ENCODE measurements at regions not wholly inside any gene's neighbourhood (a gene's known extent, or its start where the extent isn't known, plus 50 kb on each side); places are given as distances from the start of the nearest gene placed in this dataset.

GRCh38 chr3:73766599-73767381 lies 142.0 kb upstream of the PDZRN3 start:
- no peak for DNase-seq (ENCODE audit: low read depth)
- TF ChIP-seq CTCF (conservative IDR thresholded peaks at IDR 0.05; ENCODE audit: low read depth, low read length) = no peak
- H3K4me3 ChIP-seq (ENCODE audit: low read length) = no peak overlapping the region

- no peak overlapping the region for H3K4me3 ChIP-seq (ENCODE audit: low read length)
- no peak for TF ChIP-seq CTCF (conservative IDR thresholded peaks at IDR 0.05; ENCODE audit: low read depth, low read length)
- no peak for DNase-seq (ENCODE audit: low read depth)
These were observed 141.3 kb upstream of the PDZRN3 start for GRCh38 chr3:73765878-73766545.

- H3K4me3 ChIP-seq (ENCODE audit: low read length) = no peak overlapping the region
- no peak for TF ChIP-seq CTCF (conservative IDR thresholded peaks at IDR 0.05; ENCODE audit: low read depth, low read length)
- no peak for DNase-seq (ENCODE audit: low read depth)
These were observed 138.1 kb upstream of the PDZRN3 start for GRCh38 chr3:73762855-73763254.

- no peak for TF ChIP-seq CTCF (conservative IDR thresholded peaks at IDR 0.05; ENCODE audit: low read depth, low read length)
- H3K4me3 ChIP-seq (ENCODE audit: low read length) = no peak overlapping the region
- no peak for DNase-seq (ENCODE audit: low read depth)
These were observed 134.6 kb upstream of the PDZRN3 start for GRCh38 chr3:73759297-73759711.

- DNase-seq (ENCODE audit: low read depth) = no peak
- no peak overlapping the region for H3K4me3 ChIP-seq (ENCODE audit: low read length)
- no peak for TF ChIP-seq CTCF (conservative IDR thresholded peaks at IDR 0.05; ENCODE audit: low read depth, low read length)
These were observed 132.8 kb upstream of the PDZRN3 start for GRCh38 chr3:73757536-73757935.

- H3K4me3 ChIP-seq (ENCODE audit: low read length) = no peak overlapping the region
- no peak for DNase-seq (ENCODE audit: low read depth)
- TF ChIP-seq CTCF (conservative IDR thresholded peaks at IDR 0.05; ENCODE audit: low read depth, low read length) = no peak
These were observed 129.2 kb upstream of the PDZRN3 start for GRCh38 chr3:73753985-73754384.

GRCh38 chr3:73752338-73752737 lies 127.6 kb upstream of the PDZRN3 start:
- H3K4me3 ChIP-seq (ENCODE audit: low read length) = no peak overlapping the region
- DNase-seq (ENCODE audit: low read depth) = no peak
- no peak for TF ChIP-seq CTCF (conservative IDR thresholded peaks at IDR 0.05; ENCODE audit: low read depth, low read length)
